SK-N-DZ (cell line): ENCODE measurements at regions not wholly inside any gene's neighbourhood (a gene's known extent, or its start where the extent isn't known, plus 50 kb on each side); places are given as distances from the start of the nearest gene placed in this dataset.
"Not testable (repeated sequence)": the region's sequence is repeated elsewhere in the genome, so short reads cannot be mapped to it uniquely, and the experiment has no call there.

ENCODE experiments used
- DNase-seq: peaks from one replicate; pipeline ENCODE4 v3.0.0-alpha.2; 2015; ENCODE audit warnings: low spot score

- no peak for DNase-seq
Measured at GRCh38 chr1:199877526-199878384, 149.8 kb upstream of the NR5A2 start.

- no peak for DNase-seq
Measured at GRCh38 chr1:199878823-199879222, 148.7 kb upstream of the NR5A2 start.

GRCh38 chr1:199898654-199899053 is 128.9 kb upstream of the NR5A2 start:
- no peak for DNase-seq

- DNase-seq, result no peak
Measured at GRCh38 chr1:199901341-199901740, 126.2 kb upstream of the NR5A2 start.

GRCh38 chr1:199907361-199907760 is 120.1 kb upstream of the NR5A2 start:
- DNase-seq, result no peak

- DNase-seq, result no peak
Measured at GRCh38 chr1:199909137-199909536, 118.4 kb upstream of the NR5A2 start.

- DNase-seq, result no peak
Measured at GRCh38 chr1:199913318-199913717, 114.2 kb upstream of the NR5A2 start.

GRCh38 chr1:199914546-199914945 is 113.0 kb upstream of the NR5A2 start:
- no peak for DNase-seq

- DNase-seq, result no peak
Measured at GRCh38 chr1:199918196-199918769, 109.2 kb upstream of the NR5A2 start.

- DNase-seq, result no peak
Measured at GRCh38 chr1:199920635-199921034, 106.9 kb upstream of the NR5A2 start.

GRCh38 chr1:199929556-199929955 is 98.0 kb upstream of the NR5A2 start:
- DNase-seq, result no peak

- not testable (repeated sequence) for DNase-seq
Measured at GRCh38 chr1:199930067-199930466, 97.4 kb upstream of the NR5A2 start.

GRCh38 chr1:199931666-199932377 is 95.7 kb upstream of the NR5A2 start:
- DNase-seq, result no peak

- DNase-seq, result no peak
Measured at GRCh38 chr1:199932462-199932861, 95.0 kb upstream of the NR5A2 start.

GRCh38 chr1:199936441-199936840 is 91.1 kb upstream of the NR5A2 start:
- no peak for DNase-seq

GRCh38 chr1:199937161-199937560 is 90.3 kb upstream of the NR5A2 start:
- no peak for DNase-seq

- DNase-seq, result no peak
Measured at GRCh38 chr1:199937661-199938060, 89.8 kb upstream of the NR5A2 start.

- DNase-seq, result no peak
Measured at GRCh38 chr1:199944986-199945385, 82.5 kb upstream of the NR5A2 start.

GRCh38 chr1:199945591-199945990 is 81.9 kb upstream of the NR5A2 start:
- no peak for DNase-seq

GRCh38 chr1:199946305-199947155 is 81.0 kb upstream of the NR5A2 start:
- peak; percentile 1 for DNase-seq

- no peak for DNase-seq
Measured at GRCh38 chr1:199948587-199949280, 78.8 kb upstream of the NR5A2 start.
